CD4-positive, alpha-beta T cell (primary cell): ENCODE measurements at regions not wholly inside any gene's neighbourhood (a gene's known extent, or its start where the extent isn't known, plus 50 kb on each side); places are given as distances from the start of the nearest gene placed in this dataset.

Source experiments
- ATAC-seq: fragments of 200-7000 bp; cut with Tn5 transposase; one replicate; pipeline ENCODE4 v1.10.0; 2022; ENCODE audit warnings: mild to moderate bottlenecking; ENCODE audit not compliant: poor library complexity
- CTCF ChIA-PET: fragments of 350-600 bp; sonication (Branson Sonifier 250); formaldehyde crosslinking; loops from one replicate; lab custom pipeline; 2021; ENCODE audit warnings: antibody characterized with exemption, inconsistent platforms; lab: Charles Lee
- POLR2A ChIA-PET: fragments of 350-600 bp; sonication (Branson Sonifier 250); formaldehyde crosslinking; loops from one replicate; lab custom pipeline; 2021; ENCODE audit warnings: antibody characterized with exemption, inconsistent platforms; lab: Charles Lee
- DNase-seq, 14 experiments: peaks; one replicate each; pipeline ENCODE4 v3.0.0-alpha.2; 2013 to 2020; ENCODE audit warnings: mixed read lengths in 2 of 14
- H3K27ac ChIP-seq, 2 donors: one replicate each; pipeline versions ENCODE4 v1.5.1 to v1.7.0; 2013; ENCODE audit warnings: low read length in 2 of 2, low read depth in 1 of 2, mild to moderate bottlenecking in 1 of 2
- H3K27me3 ChIP-seq, 2 experiments: 1 replicate in 1 of 2; 2 replicates in 1 of 2; pipeline versions ENCODE4 v1.6.1 to v1.7.0; 2013; ENCODE audit warnings: low read length in 2 of 2, control low read depth in 1 of 2, mild to moderate bottlenecking in 1 of 2, moderate library complexity in 1 of 2; ENCODE audit not compliant: insufficient read depth in 2 of 2, control insufficient read depth in 1 of 2
- H3K36me3 ChIP-seq: one replicate; pipeline ENCODE4 v1.6.1; 2013; ENCODE audit warnings: low read length, control low read depth; ENCODE audit not compliant: insufficient read depth
- H3K4me1 ChIP-seq: one replicate; pipeline ENCODE4 v1.6.1; 2013; ENCODE audit warnings: low read length, control low read depth; ENCODE audit not compliant: insufficient read depth
- H3K4me3 ChIP-seq: one replicate; pipeline ENCODE4 v1.5.1; 2013; ENCODE audit warnings: mild to moderate bottlenecking, low read length, moderate library complexity
- H3K9me3 ChIP-seq, 2 experiments: 1 replicate in 1 of 2; 2 replicates in 1 of 2; pipeline versions ENCODE4 v1.6.1 to v1.7.0; 2013; ENCODE audit warnings: low read length in 2 of 2, mild to moderate bottlenecking in 2 of 2, control low read depth in 1 of 2, moderate library complexity in 1 of 2; ENCODE audit not compliant: control insufficient read depth in 1 of 2, insufficient read depth in 1 of 2
- H3K27ac Mint-ChIP-seq: one replicate; pipeline ENCODE4 v1.8.0; 2020; ENCODE audit warnings: mixed read lengths
- H3K27me3 Mint-ChIP-seq: one replicate; pipeline ENCODE4 v1.8.0; 2021; ENCODE audit warnings: mixed read lengths
- H3K36me3 Mint-ChIP-seq: one replicate; pipeline ENCODE4 v1.8.0; 2021; ENCODE audit warnings: low read depth, mixed read lengths
- H3K4me1 Mint-ChIP-seq: one replicate; pipeline ENCODE4 v1.8.0; 2021; ENCODE audit warnings: low read depth, mixed read lengths
- H3K4me3 Mint-ChIP-seq: one replicate; pipeline ENCODE4 v1.8.0; 2020; ENCODE audit warnings: mild to moderate bottlenecking, mixed read lengths
- H3K9me3 Mint-ChIP-seq: one replicate; pipeline ENCODE4 v1.8.0; 2020; ENCODE audit warnings: mixed read lengths
- intact Hi-C, 2 experiments: fragments of 100-400 bp; cut with DNase I in 1 of 2; cut with micrococcal nuclease in 1 of 2; formaldehyde crosslinking; loops; one replicate each; pipeline versions ENCODE4 v1.15.1 to v1.9.0; 2023 to 2025; cut with DNase I, micrococcal nuclease
- TF ChIP-seq, protein P1 (sequence below): fragments of 200-600 bp; IDR thresholded peaks from one replicate; pipeline ENCODE4 v1.8.0; 2022; ENCODE audit warnings: antibody characterized with exemption, mild to moderate bottlenecking

DNA sequence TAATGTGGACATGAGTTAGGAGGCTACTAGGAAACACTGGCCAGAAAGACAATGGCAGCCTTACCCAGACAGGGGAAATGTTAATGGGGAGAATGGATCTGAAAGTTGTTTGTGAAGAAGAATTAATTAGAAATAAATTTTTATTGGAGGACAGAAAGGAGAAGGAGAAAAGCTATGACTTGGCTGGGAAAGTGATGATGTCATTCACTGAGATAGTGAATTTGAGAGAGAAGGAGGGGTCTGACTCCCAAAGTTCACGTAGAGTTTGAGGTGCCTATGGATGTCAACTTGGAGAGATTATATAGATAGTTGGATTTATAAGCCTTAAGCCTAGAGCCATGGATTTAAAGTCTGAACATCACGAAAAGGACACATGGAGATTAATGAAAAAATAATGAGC lies 144.6 kb upstream of the ZNF521 start:
- Mint-ChIP-seq H3K36me3 (no peaks in the 10 kb centered on the region), H3K4me1 (no peaks in the 10 kb centered on the region), H3K4me3 (no peak overlapping the region), H3K27ac (no peak overlapping the region), H3K9me3 (peaks cover 8% of the 10 kb centered on the region), H3K27me3 (peaks cover 6% of the 10 kb centered on the region)
- H3K4me1 ChIP-seq, result no peaks in the 10 kb centered on the region
- no peaks in the 10 kb centered on the region for H3K27me3 ChIP-seq
- no peak for DNase-seq
- no peak overlapping the region for H3K27ac ChIP-seq
- intact Hi-C loops, result loop anchor here in 1 of 2 experiments (5.0 kb wide), 1 partner anchor 49 kb away; no protein-coding TSS in a partner anchor
- no peak for ATAC-seq
- H3K9me3 ChIP-seq, result no peaks in the 10 kb centered on the region
- ChIA-PET POLR2A (no interaction called here), CTCF (no interaction called here)
- no peak overlapping the region for H3K4me3 ChIP-seq
- no peaks in the 10 kb centered on the region for H3K36me3 ChIP-seq
- TF ChIP-seq, protein P1, sequence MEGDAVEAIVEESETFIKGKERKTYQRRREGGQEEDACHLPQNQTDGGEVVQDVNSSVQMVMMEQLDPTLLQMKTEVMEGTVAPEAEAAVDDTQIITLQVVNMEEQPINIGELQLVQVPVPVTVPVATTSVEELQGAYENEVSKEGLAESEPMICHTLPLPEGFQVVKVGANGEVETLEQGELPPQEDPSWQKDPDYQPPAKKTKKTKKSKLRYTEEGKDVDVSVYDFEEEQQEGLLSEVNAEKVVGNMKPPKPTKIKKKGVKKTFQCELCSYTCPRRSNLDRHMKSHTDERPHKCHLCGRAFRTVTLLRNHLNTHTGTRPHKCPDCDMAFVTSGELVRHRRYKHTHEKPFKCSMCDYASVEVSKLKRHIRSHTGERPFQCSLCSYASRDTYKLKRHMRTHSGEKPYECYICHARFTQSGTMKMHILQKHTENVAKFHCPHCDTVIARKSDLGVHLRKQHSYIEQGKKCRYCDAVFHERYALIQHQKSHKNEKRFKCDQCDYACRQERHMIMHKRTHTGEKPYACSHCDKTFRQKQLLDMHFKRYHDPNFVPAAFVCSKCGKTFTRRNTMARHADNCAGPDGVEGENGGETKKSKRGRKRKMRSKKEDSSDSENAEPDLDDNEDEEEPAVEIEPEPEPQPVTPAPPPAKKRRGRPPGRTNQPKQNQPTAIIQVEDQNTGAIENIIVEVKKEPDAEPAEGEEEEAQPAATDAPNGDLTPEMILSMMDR, result no peak

DNA sequence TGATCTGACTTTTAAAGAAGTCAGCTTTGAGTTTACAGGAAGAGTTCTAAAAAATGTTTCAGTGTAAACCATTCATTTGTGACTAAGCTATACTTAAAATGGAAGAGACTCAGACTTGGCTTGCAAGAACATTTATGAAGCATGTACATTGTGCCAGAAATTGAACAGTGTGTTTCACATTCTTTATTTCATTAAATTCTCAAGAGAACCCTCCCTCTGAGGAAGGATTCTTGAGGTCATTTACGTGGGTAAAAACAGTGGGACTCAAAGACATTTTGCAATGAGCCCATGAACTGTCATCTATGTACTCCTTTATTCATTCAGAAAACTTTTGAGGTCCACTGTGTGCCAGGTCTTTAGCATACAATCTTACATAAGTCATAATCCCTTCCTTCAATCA lies 143.6 kb upstream of the ZNF521 start:
- Mint-ChIP-seq H3K36me3 (no peaks in the 10 kb centered on the region), H3K27me3 (peaks cover 9% of the 10 kb centered on the region), H3K27ac (no peak overlapping the region), H3K9me3 (peaks cover 8% of the 10 kb centered on the region), H3K4me1 (no peaks in the 10 kb centered on the region), H3K4me3 (no peak overlapping the region)
- ATAC-seq (no peak), DNase-seq (no peak)
- no peaks in the 10 kb centered on the region for H3K36me3 ChIP-seq
- ChIA-PET POLR2A (no interaction called here), CTCF (no interaction called here)
- H3K27me3 ChIP-seq, result no peaks in the 10 kb centered on the region
- TF ChIP-seq, protein P1, result no peak
- no peak overlapping the region for H3K27ac ChIP-seq
- H3K4me3 ChIP-seq, result no peak overlapping the region
- intact Hi-C loops, result loop anchor here in 1 of 2 experiments (5.0 kb wide), 1 partner anchor 48 kb away; no protein-coding TSS in a partner anchor
- H3K9me3 ChIP-seq, result no peaks in the 10 kb centered on the region
- H3K4me1 ChIP-seq, result no peaks in the 10 kb centered on the region

DNA sequence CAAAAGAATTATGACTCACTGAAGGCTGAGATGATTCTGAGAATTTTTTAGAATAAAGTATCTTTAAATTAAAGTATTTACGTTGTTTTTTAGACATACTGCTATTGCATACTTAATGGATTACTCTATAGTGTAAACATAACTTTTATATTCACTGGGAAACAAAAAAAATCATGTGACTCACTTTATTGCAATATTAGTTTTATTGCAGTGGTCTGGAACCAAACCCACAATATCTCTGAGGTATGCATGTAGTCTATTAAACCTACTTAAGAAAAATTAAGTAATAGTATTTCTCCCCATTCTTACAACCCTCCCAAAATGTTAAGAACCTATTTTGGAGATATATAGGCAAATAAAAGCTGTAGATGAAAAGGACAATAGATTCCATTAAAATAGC lies 142.9 kb upstream of the ZNF521 start:
- TF ChIP-seq, protein P1, result no peak
- Mint-ChIP-seq H3K4me1 (no peaks in the 10 kb centered on the region), H3K27me3 (peaks cover 15% of the 10 kb centered on the region), H3K27ac (no peak overlapping the region), H3K4me3 (no peak overlapping the region), H3K9me3 (peaks cover 8% of the 10 kb centered on the region), H3K36me3 (no peaks in the 10 kb centered on the region)
- POLR2A ChIA-PET, result no interaction called here
- H3K27ac ChIP-seq, result no peak overlapping the region
- CTCF ChIA-PET, result no interaction called here
- ATAC-seq (no peak), DNase-seq (no peak)
- H3K4me3 ChIP-seq, result no peak overlapping the region
- no peaks in the 10 kb centered on the region for H3K27me3 ChIP-seq
- no peaks in the 10 kb centered on the region for H3K4me1 ChIP-seq
- H3K36me3 ChIP-seq, result no peaks in the 10 kb centered on the region
- intact Hi-C loops, result loop anchor here in 1 of 2 experiments (5.0 kb wide), 1 partner anchor 48 kb away; no protein-coding TSS in a partner anchor
- H3K9me3 ChIP-seq, result no peaks in the 10 kb centered on the region
